ENCODE measurements at regions not wholly inside any gene's neighbourhood (a gene's known extent, or its start where the extent isn't known, plus 50 kb on each side); places are given as distances from the start of the nearest gene placed in this dataset.

DNA sequence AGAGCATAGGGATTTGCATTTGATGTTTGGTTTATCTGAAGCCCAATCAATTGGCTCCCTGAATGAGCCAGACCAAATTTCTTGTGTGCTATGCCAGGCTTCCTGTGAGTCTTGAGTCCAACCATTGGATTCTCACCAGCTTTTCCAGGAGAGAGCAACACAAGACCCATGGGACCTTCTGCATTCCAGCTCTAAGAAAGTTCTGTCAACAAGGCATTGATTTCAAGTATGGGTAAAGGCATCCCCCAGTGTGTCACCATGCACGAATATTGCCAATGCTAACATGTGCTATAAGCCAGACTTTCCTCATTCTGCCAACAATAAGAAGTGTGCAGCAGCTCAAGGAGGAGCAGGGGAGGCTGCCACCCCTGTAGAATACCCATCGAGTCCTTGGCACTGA, 266.6 kb downstream of the ETAA1 start:
- no peaks in the 10 kb centered on the region for H3K27me3 ChIP-seq (ENCODE audit: insufficient read depth)

More for the DNA sequence above, 266.6 kb downstream of the ETAA1 start:
- Histone ChIP-seq H3K4me2 (no peak overlapping the region), H3K9me2 (ENCODE audit: insufficient read depth) (peaks cover 4% of the 10 kb centered on the region; the same call in 1 of the 2 replicates), H3K79me2 (replicated peaks; ENCODE audit: insufficient read depth) (no peaks in the 10 kb centered on the region), H3K27ac (ENCODE audit: low read depth) (no peak overlapping the region), H3K36me3 (ENCODE audit: insufficient read depth) (no peaks in the 10 kb centered on the region), H3K4me3 (no peak overlapping the region), H3F3A (replicated peaks; ENCODE audit: low read depth) (no peaks in the 10 kb centered on the region), H2AFZ (no peak overlapping the region), H4K20me1 (replicated peaks; ENCODE audit: insufficient read depth) (no peaks in the 10 kb centered on the region; the same call in 1 of the 2 replicates), H3K4me1 (ENCODE audit: insufficient read depth) (no peaks in the 10 kb centered on the region)
- H3K4me3 Mint-ChIP-seq, result no peak overlapping the region
- H3K27ac Mint-ChIP-seq, result no peak overlapping the region
- DNase-seq (ENCODE audit: low spot score), result no peak
- H3K27me3 Mint-ChIP-seq (ENCODE audit: insufficient read depth, low read depth, poor library complexity), result no peaks in the 10 kb centered on the region
- H3K4me1 Mint-ChIP-seq, result no peaks in the 10 kb centered on the region
- peaks cover 4% of the 10 kb centered on the region; the same call in 1 of the 3 replicates for H3K9me3 Mint-ChIP-seq
- ATAC-seq, result no peak
- no peak for TF ChIP-seq JUNB (IDR thresholded peaks at IDR 0.05; ENCODE audit: unreplicated experiment)
- TF ChIP-seq, protein P1, sequence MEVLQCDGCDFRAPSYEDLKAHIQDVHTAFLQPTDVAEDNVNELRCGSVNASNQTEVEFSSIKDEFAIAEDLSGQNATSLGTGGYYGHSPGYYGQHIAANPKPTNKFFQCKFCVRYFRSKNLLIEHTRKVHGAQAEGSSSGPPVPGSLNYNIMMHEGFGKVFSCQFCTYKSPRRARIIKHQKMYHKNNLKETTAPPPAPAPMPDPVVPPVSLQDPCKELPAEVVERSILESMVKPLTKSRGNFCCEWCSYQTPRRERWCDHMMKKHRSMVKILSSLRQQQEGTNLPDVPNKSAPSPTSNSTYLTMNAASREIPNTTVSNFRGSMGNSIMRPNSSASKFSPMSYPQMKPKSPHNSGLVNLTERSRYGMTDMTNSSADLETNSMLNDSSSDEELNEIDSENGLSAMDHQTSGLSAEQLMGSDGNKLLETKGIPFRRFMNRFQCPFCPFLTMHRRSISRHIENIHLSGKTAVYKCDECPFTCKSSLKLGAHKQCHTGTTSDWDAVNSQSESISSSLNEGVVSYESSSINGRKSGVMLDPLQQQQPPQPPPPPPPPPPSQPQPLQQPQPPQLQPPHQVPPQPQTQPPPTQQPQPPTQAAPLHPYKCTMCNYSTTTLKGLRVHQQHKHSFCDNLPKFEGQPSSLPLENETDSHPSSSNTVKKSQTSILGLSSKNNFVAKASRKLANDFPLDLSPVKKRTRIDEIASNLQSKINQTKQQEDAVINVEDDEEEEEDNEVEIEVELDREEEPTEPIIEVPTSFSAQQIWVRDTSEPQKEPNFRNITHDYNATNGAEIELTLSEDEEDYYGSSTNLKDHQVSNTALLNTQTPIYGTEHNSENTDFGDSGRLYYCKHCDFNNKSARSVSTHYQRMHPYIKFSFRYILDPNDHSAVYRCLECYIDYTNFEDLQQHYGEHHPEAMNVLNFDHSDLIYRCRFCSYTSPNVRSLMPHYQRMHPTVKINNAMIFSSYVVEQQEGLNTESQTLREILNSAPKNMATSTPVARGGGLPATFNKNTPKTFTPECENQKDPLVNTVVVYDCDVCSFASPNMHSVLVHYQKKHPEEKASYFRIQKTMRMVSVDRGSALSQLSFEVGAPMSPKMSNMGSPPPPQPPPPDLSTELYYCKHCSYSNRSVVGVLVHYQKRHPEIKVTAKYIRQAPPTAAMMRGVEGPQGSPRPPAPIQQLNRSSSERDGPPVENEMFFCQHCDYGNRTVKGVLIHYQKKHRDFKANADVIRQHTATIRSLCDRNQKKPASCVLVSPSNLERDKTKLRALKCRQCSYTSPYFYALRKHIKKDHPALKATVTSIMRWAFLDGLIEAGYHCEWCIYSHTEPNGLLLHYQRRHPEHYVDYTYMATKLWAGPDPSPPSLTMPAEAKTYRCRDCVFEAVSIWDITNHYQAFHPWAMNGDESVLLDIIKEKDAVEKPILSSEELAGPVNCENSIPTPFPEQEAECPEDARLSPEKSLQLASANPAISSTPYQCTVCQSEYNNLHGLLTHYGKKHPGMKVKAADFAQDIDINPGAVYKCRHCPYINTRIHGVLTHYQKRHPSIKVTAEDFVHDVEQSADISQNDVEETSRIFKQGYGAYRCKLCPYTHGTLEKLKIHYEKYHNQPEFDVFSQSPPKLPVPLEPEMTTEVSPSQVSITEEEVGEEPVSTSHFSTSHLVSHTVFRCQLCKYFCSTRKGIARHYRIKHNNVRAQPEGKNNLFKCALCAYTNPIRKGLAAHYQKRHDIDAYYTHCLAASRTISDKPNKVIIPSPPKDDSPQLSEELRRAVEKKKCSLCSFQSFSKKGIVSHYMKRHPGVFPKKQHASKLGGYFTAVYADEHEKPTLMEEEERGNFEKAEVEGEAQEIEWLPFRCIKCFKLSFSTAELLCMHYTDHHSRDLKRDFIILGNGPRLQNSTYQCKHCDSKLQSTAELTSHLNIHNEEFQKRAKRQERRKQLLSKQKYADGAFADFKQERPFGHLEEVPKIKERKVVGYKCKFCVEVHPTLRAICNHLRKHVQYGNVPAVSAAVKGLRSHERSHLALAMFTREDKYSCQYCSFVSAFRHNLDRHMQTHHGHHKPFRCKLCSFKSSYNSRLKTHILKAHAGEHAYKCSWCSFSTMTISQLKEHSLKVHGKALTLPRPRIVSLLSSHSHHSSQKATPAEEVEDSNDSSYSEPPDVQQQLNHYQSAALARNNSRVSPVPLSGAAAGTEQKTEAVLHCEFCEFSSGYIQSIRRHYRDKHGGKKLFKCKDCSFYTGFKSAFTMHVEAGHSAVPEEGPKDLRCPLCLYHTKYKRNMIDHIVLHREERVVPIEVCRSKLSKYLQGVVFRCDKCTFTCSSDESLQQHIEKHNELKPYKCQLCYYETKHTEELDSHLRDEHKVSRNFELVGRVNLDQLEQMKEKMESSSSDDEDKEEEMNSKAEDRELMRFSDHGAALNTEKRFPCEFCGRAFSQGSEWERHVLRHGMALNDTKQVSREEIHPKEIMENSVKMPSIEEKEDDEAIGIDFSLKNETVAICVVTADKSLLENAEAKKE (CRISPR knock-in tag; IDR thresholded peaks at IDR 0.05), result no peak
- TF ChIP-seq, protein P2, sequence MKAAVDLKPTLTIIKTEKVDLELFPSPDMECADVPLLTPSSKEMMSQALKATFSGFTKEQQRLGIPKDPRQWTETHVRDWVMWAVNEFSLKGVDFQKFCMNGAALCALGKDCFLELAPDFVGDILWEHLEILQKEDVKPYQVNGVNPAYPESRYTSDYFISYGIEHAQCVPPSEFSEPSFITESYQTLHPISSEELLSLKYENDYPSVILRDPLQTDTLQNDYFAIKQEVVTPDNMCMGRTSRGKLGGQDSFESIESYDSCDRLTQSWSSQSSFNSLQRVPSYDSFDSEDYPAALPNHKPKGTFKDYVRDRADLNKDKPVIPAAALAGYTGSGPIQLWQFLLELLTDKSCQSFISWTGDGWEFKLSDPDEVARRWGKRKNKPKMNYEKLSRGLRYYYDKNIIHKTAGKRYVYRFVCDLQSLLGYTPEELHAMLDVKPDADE (IDR thresholded peaks at IDR 0.05), result no peak
- no peak for TF ChIP-seq EZH2phosphoT487 (IDR thresholded peaks at IDR 0.05; ENCODE audit: unreplicated experiment)
- no peak for TF ChIP-seq EZH2 (IDR thresholded peaks at IDR 0.05; ENCODE audit: low read depth, unreplicated experiment)
- TF ChIP-seq, protein P3, sequence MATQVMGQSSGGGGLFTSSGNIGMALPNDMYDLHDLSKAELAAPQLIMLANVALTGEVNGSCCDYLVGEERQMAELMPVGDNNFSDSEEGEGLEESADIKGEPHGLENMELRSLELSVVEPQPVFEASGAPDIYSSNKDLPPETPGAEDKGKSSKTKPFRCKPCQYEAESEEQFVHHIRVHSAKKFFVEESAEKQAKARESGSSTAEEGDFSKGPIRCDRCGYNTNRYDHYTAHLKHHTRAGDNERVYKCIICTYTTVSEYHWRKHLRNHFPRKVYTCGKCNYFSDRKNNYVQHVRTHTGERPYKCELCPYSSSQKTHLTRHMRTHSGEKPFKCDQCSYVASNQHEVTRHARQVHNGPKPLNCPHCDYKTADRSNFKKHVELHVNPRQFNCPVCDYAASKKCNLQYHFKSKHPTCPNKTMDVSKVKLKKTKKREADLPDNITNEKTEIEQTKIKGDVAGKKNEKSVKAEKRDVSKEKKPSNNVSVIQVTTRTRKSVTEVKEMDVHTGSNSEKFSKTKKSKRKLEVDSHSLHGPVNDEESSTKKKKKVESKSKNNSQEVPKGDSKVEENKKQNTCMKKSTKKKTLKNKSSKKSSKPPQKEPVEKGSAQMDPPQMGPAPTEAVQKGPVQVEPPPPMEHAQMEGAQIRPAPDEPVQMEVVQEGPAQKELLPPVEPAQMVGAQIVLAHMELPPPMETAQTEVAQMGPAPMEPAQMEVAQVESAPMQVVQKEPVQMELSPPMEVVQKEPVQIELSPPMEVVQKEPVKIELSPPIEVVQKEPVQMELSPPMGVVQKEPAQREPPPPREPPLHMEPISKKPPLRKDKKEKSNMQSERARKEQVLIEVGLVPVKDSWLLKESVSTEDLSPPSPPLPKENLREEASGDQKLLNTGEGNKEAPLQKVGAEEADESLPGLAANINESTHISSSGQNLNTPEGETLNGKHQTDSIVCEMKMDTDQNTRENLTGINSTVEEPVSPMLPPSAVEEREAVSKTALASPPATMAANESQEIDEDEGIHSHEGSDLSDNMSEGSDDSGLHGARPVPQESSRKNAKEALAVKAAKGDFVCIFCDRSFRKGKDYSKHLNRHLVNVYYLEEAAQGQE (IDR thresholded peaks at IDR 0.05; ENCODE audit: unreplicated experiment), result no peak
- TF ChIP-seq NANOG (IDR thresholded peaks at IDR 0.05; ENCODE audit: borderline replicate concordance), result no peak
- TF ChIP-seq POLR2AphosphoS5 (IDR thresholded peaks at IDR 0.05; ENCODE audit: low read depth), result no peak
- no peak for TF ChIP-seq ZNF331 (CRISPR knock-in tag; IDR thresholded peaks at IDR 0.05; ENCODE audit: low read depth)
- no peak for TF ChIP-seq ZNF114 (CRISPR knock-in tag; IDR thresholded peaks at IDR 0.05)
- TF ChIP-seq STAT1 (IDR thresholded peaks at IDR 0.05; ENCODE audit: unreplicated experiment), result no peak
- TF ChIP-seq, protein P4, sequence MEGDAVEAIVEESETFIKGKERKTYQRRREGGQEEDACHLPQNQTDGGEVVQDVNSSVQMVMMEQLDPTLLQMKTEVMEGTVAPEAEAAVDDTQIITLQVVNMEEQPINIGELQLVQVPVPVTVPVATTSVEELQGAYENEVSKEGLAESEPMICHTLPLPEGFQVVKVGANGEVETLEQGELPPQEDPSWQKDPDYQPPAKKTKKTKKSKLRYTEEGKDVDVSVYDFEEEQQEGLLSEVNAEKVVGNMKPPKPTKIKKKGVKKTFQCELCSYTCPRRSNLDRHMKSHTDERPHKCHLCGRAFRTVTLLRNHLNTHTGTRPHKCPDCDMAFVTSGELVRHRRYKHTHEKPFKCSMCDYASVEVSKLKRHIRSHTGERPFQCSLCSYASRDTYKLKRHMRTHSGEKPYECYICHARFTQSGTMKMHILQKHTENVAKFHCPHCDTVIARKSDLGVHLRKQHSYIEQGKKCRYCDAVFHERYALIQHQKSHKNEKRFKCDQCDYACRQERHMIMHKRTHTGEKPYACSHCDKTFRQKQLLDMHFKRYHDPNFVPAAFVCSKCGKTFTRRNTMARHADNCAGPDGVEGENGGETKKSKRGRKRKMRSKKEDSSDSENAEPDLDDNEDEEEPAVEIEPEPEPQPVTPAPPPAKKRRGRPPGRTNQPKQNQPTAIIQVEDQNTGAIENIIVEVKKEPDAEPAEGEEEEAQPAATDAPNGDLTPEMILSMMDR (conservative IDR thresholded peaks at IDR 0.05; ENCODE audit: low read depth in 2 of 2), result no peak
- TF ChIP-seq CREB1 (CRISPR knock-in tag; IDR thresholded peaks at IDR 0.05; ENCODE audit: low read depth), result no peak
- H3K36me3 Mint-ChIP-seq (ENCODE audit: low read depth), result no peaks in the 10 kb centered on the region
